Right lobe of liver (tissue), 4 donors: ENCODE measurements at regions not wholly inside any gene's neighbourhood (a gene's known extent, or its start where the extent isn't known, plus 50 kb on each side); places are given as distances from the start of the nearest gene placed in this dataset.

Experiments
- CTCF ChIP-seq, 4 donors: fragments of 200-600 bp in 3 of 4; fragments of 450-650 bp in 1 of 4; IDR thresholded peaks; one replicate each; pipeline versions ENCODE4 v1.5.1 to v1.8.0; 2016 to 2022; ENCODE audit warnings: antibody characterized with exemption in 4 of 4, mild to moderate bottlenecking in 2 of 4
- POLR2A ChIP-seq: fragments of 450-650 bp; IDR thresholded peaks from one replicate; pipeline ENCODE4 v1.6.1; 2017; ENCODE audit warnings: antibody characterized with exemption, mild to moderate bottlenecking
- donor health status: DM: no; HTN: no; CAD: no.
- donor health status: DM: no; HTN: no; CAD: no.
- donor health status: DM: no; HTN: yes; CAD: no.

- TF ChIP-seq CTCF (IDR thresholded peaks at IDR 0.05), result no peak
- no peak for TF ChIP-seq POLR2A
Observed at GRCh38 chr11:45022294-45023064, 71.8 kb upstream of the TP53I11 start.
